Mesothelial cell of epicardium (in vitro differentiated cells): ENCODE measurements at regions not wholly inside any gene's neighbourhood (a gene's known extent, or its start where the extent isn't known, plus 50 kb on each side); places are given as distances from the start of the nearest gene placed in this dataset.

Experiments used
- DNase-seq, 2 experiments: peaks; one replicate each; pipeline ENCODE4 v3.0.0; 2021; ENCODE audit warnings: low spot score in 2 of 2; ENCODE audit not compliant: unreplicated experiment in 2 of 2
- H3K27ac Mint-ChIP-seq: 2 replicates; pipeline ENCODE4 v1.8.0; 2021; ENCODE audit warnings: mixed read lengths
- H3K27me3 Mint-ChIP-seq: 2 replicates; pipeline ENCODE4 v1.8.0; 2021; ENCODE audit warnings: low read depth, mixed read lengths
- H3K36me3 Mint-ChIP-seq: 2 replicates; pipeline ENCODE4 v1.8.0; 2021; ENCODE audit warnings: mixed read lengths
- H3K4me1 Mint-ChIP-seq: 2 replicates; pipeline ENCODE4 v1.8.0; 2021; ENCODE audit warnings: mixed read lengths
- H3K4me3 Mint-ChIP-seq: 2 replicates; pipeline ENCODE4 v1.8.0; 2021; ENCODE audit warnings: mild to moderate bottlenecking, moderate library complexity, mixed read lengths
- H3K9me3 Mint-ChIP-seq: 2 replicates; pipeline ENCODE4 v1.8.0; 2021; ENCODE audit warnings: mixed read lengths
- TF ChIP-seq, protein P1 (sequence below): fragments of 200-600 bp; sonication (generic); IDR thresholded peaks from one replicate; pipeline ENCODE4 v1.5.0; 2021; ENCODE audit warnings: antibody characterized with exemption; ENCODE audit not compliant: unreplicated experiment

DNA sequence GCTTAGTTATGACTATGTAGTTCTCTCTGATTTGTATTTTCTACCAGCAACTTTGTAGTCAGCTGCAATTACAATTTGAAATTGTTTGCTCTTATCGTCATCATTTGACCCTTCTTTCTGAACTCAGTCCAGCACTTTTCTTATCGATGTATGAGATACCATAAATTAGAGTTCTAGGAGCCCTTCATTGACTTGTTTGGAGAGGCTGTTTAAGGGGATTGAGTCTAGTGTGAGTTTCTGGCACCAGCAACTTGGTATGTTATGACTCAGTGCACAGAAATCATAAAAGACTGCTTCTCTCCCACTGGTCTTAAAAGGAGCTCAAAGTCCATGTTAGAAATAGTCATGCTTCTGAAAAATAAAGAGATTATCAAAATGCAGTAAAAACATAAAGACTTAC lies 190.3 kb downstream of the TENT5A start:
- H3K27ac Mint-ChIP-seq, result peak overlapping the region; percentile 62
- H3K4me3 Mint-ChIP-seq, result no peak overlapping the region
- H3K4me1 Mint-ChIP-seq, result peaks cover 11% of the 10 kb centered on the region
- no peaks in the 10 kb centered on the region for H3K36me3 Mint-ChIP-seq
- no peaks in the 10 kb centered on the region for H3K27me3 Mint-ChIP-seq
- DNase-seq, result no peak
- H3K9me3 Mint-ChIP-seq, result no peaks in the 10 kb centered on the region
- TF ChIP-seq, protein P1, sequence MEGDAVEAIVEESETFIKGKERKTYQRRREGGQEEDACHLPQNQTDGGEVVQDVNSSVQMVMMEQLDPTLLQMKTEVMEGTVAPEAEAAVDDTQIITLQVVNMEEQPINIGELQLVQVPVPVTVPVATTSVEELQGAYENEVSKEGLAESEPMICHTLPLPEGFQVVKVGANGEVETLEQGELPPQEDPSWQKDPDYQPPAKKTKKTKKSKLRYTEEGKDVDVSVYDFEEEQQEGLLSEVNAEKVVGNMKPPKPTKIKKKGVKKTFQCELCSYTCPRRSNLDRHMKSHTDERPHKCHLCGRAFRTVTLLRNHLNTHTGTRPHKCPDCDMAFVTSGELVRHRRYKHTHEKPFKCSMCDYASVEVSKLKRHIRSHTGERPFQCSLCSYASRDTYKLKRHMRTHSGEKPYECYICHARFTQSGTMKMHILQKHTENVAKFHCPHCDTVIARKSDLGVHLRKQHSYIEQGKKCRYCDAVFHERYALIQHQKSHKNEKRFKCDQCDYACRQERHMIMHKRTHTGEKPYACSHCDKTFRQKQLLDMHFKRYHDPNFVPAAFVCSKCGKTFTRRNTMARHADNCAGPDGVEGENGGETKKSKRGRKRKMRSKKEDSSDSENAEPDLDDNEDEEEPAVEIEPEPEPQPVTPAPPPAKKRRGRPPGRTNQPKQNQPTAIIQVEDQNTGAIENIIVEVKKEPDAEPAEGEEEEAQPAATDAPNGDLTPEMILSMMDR, result no peak

GRCh38 chr6:81561731-81562130 lies 190.8 kb downstream of the TENT5A start:
- no peaks in the 10 kb centered on the region for H3K27me3 Mint-ChIP-seq
- TF ChIP-seq, protein P1, result no peak
- no peaks in the 10 kb centered on the region for H3K9me3 Mint-ChIP-seq
- peak overlapping the region; percentile 49 for H3K27ac Mint-ChIP-seq
- H3K36me3 Mint-ChIP-seq, result no peaks in the 10 kb centered on the region
- H3K4me1 Mint-ChIP-seq, result peaks cover 11% of the 10 kb centered on the region
- no peak overlapping the region for H3K4me3 Mint-ChIP-seq
- no peak for DNase-seq

DNA sequence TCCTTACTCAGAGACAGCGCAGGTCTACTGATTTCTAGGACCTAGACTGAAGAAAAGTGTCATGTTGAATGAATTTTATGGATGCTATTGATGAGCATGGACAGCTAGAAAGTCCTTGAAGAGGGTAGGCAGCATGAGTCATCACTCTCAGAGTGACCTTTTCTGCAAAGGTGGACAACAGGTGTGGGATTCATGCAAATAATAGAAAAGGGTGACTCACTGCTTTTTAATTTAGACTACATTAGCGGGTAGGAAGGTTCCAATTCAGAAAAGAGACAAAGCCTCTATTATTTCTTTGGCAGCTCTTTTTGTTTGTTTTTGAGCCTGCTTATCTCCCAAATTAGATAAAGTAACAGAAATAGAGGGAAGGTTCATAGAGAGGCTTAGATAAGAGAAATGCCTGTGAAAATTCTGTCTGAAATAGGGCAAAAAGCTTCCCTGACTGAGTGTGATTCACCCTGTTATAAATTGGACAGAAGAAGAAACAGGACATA lies 191.4 kb downstream of the TENT5A start:
- no peak overlapping the region for H3K27ac Mint-ChIP-seq
- no peaks in the 10 kb centered on the region for H3K27me3 Mint-ChIP-seq
- peaks cover 15% of the 10 kb centered on the region for H3K4me1 Mint-ChIP-seq
- H3K4me3 Mint-ChIP-seq, result no peak overlapping the region
- H3K9me3 Mint-ChIP-seq, result no peaks in the 10 kb centered on the region
- no peak for DNase-seq
- H3K36me3 Mint-ChIP-seq, result no peaks in the 10 kb centered on the region
- TF ChIP-seq, protein P1, result no peak

- no peak overlapping the region for H3K27ac Mint-ChIP-seq
- TF ChIP-seq, protein P1, result no peak
Observed at GRCh38 chr6:81557811-81558210, 194.7 kb downstream of the TENT5A start.

DNA sequence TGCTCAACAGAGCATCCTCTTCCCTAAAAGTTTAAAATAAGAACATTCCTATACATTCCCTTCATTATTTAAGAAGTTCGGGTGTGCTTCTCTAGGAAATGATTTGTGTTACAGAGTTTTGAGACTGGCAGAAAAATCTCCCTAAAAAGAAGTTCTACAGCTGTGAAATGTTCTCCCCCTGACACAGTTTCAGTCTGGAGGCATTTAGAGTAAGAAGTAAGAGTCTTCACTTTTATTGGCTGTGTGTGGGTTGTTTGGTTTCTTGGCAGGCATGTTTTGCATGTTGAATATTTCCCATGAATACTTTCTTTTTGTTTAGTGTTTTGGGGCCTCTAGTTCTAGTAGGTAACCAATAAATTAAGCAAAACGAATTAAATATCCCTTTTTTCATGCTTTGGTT lies 195.9 kb downstream of the TENT5A start:
- no peak for DNase-seq
- Mint-ChIP-seq H3K36me3 (no peaks in the 10 kb centered on the region), H3K4me3 (no peak overlapping the region), H3K27me3 (no peaks in the 10 kb centered on the region), H3K4me1 (peaks cover 7% of the 10 kb centered on the region), H3K27ac (no peak overlapping the region), H3K9me3 (no peaks in the 10 kb centered on the region)
- TF ChIP-seq, protein P1, result no peak

More at GRCh38 chr6:81557811-81558210, 194.7 kb downstream of the TENT5A start:
- Mint-ChIP-seq H3K36me3 (no peaks in the 10 kb centered on the region), H3K4me1 (peaks cover 14% of the 10 kb centered on the region), H3K9me3 (no peaks in the 10 kb centered on the region), H3K27me3 (no peaks in the 10 kb centered on the region), H3K4me3 (no peak overlapping the region)
- no peak for DNase-seq

DNA sequence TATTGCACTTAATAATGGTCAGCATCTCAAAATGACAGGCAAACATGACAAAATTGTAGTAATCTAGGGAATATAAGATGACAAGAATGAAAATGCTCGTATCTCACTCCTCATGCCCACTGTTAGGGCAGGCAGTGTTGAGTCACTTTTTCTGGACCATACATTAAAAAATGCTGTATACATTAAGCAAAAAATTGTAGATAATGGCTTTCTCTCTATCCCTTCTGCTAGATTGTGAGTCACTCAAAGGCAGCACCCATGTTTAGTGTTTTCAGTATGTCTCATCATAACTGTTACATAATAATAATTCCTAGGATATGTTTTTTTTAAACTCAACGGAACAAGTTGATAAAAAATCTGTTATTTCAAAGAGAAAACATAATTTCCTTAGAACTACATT lies 199.3 kb downstream of the TENT5A start:
- TF ChIP-seq, protein P1, result no peak
- H3K27me3 Mint-ChIP-seq, result no peaks in the 10 kb centered on the region
- no peak overlapping the region for H3K4me3 Mint-ChIP-seq
- H3K4me1 Mint-ChIP-seq, result peaks cover 9% of the 10 kb centered on the region
- no peak for DNase-seq
- H3K27ac Mint-ChIP-seq, result no peak overlapping the region
- peaks cover 16% of the 10 kb centered on the region for H3K9me3 Mint-ChIP-seq
- peaks cover 2% of the 10 kb centered on the region for H3K36me3 Mint-ChIP-seq
